Keratinocyte (primary cell): ENCODE measurements at regions not wholly inside any gene's neighbourhood (a gene's known extent, or its start where the extent isn't known, plus 50 kb on each side); places are given as distances from the start of the nearest gene placed in this dataset.
"Not testable (repeated sequence)": the region's sequence is repeated elsewhere in the genome, so short reads cannot be mapped to it uniquely, and the experiment has no call there.

Source experiments
- DNase-seq: peaks from one replicate; pipeline ENCODE4 v3.0.0-alpha.2; 2011; ENCODE audit warnings: low read depth, missing footprints, low spot score
- FAIRE-seq: peaks from 2 replicates; lab custom pipeline; 2011; peaks lifted over from hg19 to GRCh38; lab: Jason Lieb, UNC
- H2AFZ ChIP-seq: 2 replicates; pipeline ENCODE4 v1.6.0; 2012; ENCODE audit warnings: low read length, control low read depth, inconsistent platforms; ENCODE audit not compliant: control insufficient read depth
- H3K27ac ChIP-seq: 2 replicates; pipeline ENCODE4 v1.5.1; 2011; ENCODE audit warnings: low read length; ENCODE audit not compliant: control insufficient read depth, insufficient read depth
- H3K27me3 ChIP-seq: 3 replicates; pipeline ENCODE4 v1.6.0; 2011; ENCODE audit warnings: low read length; ENCODE audit not compliant: control insufficient read depth, insufficient read depth; ENCODE audit errors: extremely low read depth
- H3K36me3 ChIP-seq, 2 experiments: 2 replicates in 1 of 2; 3 replicates in 1 of 2; pipeline ENCODE4 v1.5.1; 2011; ENCODE audit warnings: low read length in 2 of 2, mild to moderate bottlenecking in 1 of 2; ENCODE audit not compliant: control insufficient read depth in 2 of 2, insufficient read depth in 2 of 2; ENCODE audit errors: extremely low read depth in 1 of 2
- H3K4me1 ChIP-seq: 3 replicates; pipeline ENCODE4 v1.5.1; 2011; ENCODE audit warnings: low read length; ENCODE audit not compliant: control insufficient read depth, insufficient read depth; ENCODE audit errors: extremely low read depth
- H3K4me2 ChIP-seq: 3 replicates; pipeline ENCODE4 v1.6.0; 2011; ENCODE audit warnings: low read depth, low read length; ENCODE audit not compliant: control insufficient read depth, insufficient read depth; ENCODE audit errors: extremely low read depth
- H3K4me3 ChIP-seq, 3 experiments: fragments of 200-600 bp in 1 of 3; sonication (generic) in 1 of 3; 2 replicates in 2 of 3; 3 replicates in 1 of 3; pipeline ENCODE4 v1.5.1; 2011 to 2016; ENCODE audit warnings: low read length in 3 of 3, mild to moderate bottlenecking in 3 of 3, control low read depth in 2 of 3, inconsistent platforms in 1 of 3, low read depth in 1 of 3, mixed read lengths in 1 of 3, mixed run types in 1 of 3, moderate library complexity in 1 of 3; ENCODE audit not compliant: control insufficient read depth in 2 of 3, insufficient read depth in 2 of 3; ENCODE audit errors: extremely low read depth in 1 of 3
- H3K79me2 ChIP-seq: 2 replicates; pipeline ENCODE4 v1.6.0; 2012; ENCODE audit warnings: low read length; ENCODE audit not compliant: control insufficient read depth, insufficient read depth
- H3K9ac ChIP-seq: 3 replicates; pipeline ENCODE4 v1.6.0; 2011; ENCODE audit warnings: low read length; ENCODE audit not compliant: control insufficient read depth, insufficient read depth; ENCODE audit errors: extremely low read depth
- H3K9me1 ChIP-seq: 3 replicates; pipeline ENCODE4 v1.6.0; 2011; ENCODE audit warnings: low read length; ENCODE audit not compliant: control insufficient read depth, insufficient read depth; ENCODE audit errors: extremely low read depth
- H3K9me3 ChIP-seq: 2 replicates; pipeline ENCODE4 v1.5.1; 2012; ENCODE audit warnings: low read depth, low read length; ENCODE audit not compliant: control insufficient read depth
- H4K20me1 ChIP-seq: 3 replicates; pipeline ENCODE4 v1.6.0; 2011; ENCODE audit warnings: low read length; ENCODE audit not compliant: control insufficient read depth, insufficient read depth; ENCODE audit errors: extremely low read depth
- CTCF ChIP-seq, 3 experiments: IDR thresholded peaks in 1 of 3; conservative IDR thresholded peaks in 1 of 3; optimal IDR thresholded peaks in 1 of 3; 2 replicates in 2 of 3; 3 replicates in 1 of 3; pipeline versions ENCODE3 to v1.5.1; 2011; ENCODE audit warnings: low read length in 3 of 3, mild to moderate bottlenecking in 3 of 3, moderate library complexity in 2 of 3, control low read depth in 1 of 3, inconsistent platforms in 1 of 3; ENCODE audit not compliant: insufficient read depth in 2 of 3; ENCODE audit errors: extremely low read depth in 1 of 3
- EZH2 ChIP-seq: IDR thresholded peaks from one replicate; pipeline ENCODE4 v1.6.1; 2012; ENCODE audit warnings: inconsistent platforms, mild to moderate bottlenecking, low read length, moderate library complexity
- dilution Hi-C: fragments of 300-500 bp; cut with MboI; formaldehyde crosslinking; loops from one replicate; pipeline ENCODE4 v1.7.0; 2020; ENCODE audit warnings: low sequenced_read_pairs; ENCODE audit not compliant: extremely low pct_ligation_motif_present

GRCh38 chr5:88634014-88634413 lies 249.0 kb downstream of the MEF2C start:
- no peak for TF ChIP-seq EZH2
- TF ChIP-seq CTCF (optimal IDR thresholded peaks at IDR 0.05 in 1 of 3, IDR thresholded peaks at IDR 0.05 in 1 of 3, conservative IDR thresholded peaks at IDR 0.05 in 1 of 3; ENCODE audit: extremely low read depth in 1 of 3, insufficient read depth in 2 of 3, low read length in 3 of 3) = no peak
- FAIRE-seq = no peak
- dilution Hi-C loops = no loop called here

GRCh38 chr5:88622890-88623289 lies 260.1 kb downstream of the MEF2C start:
- DNase-seq, H3K79me2 ChIP-seq, H3K27ac ChIP-seq, H3K27me3 ChIP-seq, H2AFZ ChIP-seq, FAIRE-seq, H3K4me2 ChIP-seq, H4K20me1 ChIP-seq, dilution Hi-C loops, H3K9me1 ChIP-seq, H3K9me3 ChIP-seq, H3K4me1 ChIP-seq, H3K36me3 ChIP-seq, H3K4me3 ChIP-seq, H3K9ac ChIP-seq: not testable (repeated sequence)

More at GRCh38 chr5:88634014-88634413, 249.0 kb downstream of the MEF2C start:
- H2AFZ ChIP-seq = no peak overlapping the region
- no peaks in the 10 kb centered on the region for H3K36me3 ChIP-seq
- no peaks in the 10 kb centered on the region for H3K9me1 ChIP-seq
- H3K27ac ChIP-seq = no peak overlapping the region
- no peaks in the 10 kb centered on the region for H4K20me1 ChIP-seq
- H3K79me2 ChIP-seq = no peaks in the 10 kb centered on the region
- H3K9me3 ChIP-seq = no peaks in the 10 kb centered on the region
- no peak overlapping the region for H3K9ac ChIP-seq
- no peak overlapping the region for H3K4me2 ChIP-seq
- H3K4me3 ChIP-seq = no peak overlapping the region
- H3K4me1 ChIP-seq = no peaks in the 10 kb centered on the region
- DNase-seq = no peak
- no peaks in the 10 kb centered on the region for H3K27me3 ChIP-seq

GRCh38 chr5:88615767-88616166 lies 267.2 kb downstream of the MEF2C start:
- dilution Hi-C loops, H3K4me1 ChIP-seq, FAIRE-seq: not testable (repeated sequence)

More at GRCh38 chr5:88615767-88616166, 267.2 kb downstream of the MEF2C start:
- H3K27me3 ChIP-seq, H3K9ac ChIP-seq, H2AFZ ChIP-seq, H3K4me2 ChIP-seq, H3K4me3 ChIP-seq, H3K36me3 ChIP-seq, H3K9me1 ChIP-seq, H3K27ac ChIP-seq, H4K20me1 ChIP-seq, DNase-seq, H3K79me2 ChIP-seq, H3K9me3 ChIP-seq: not testable (repeated sequence)
